ENCODE measurements at regions not wholly inside any gene's neighbourhood (a gene's known extent, or its start where the extent isn't known, plus 50 kb on each side); places are given as distances from the start of the nearest gene placed in this dataset.
"Not testable (repeated sequence)": the region's sequence is repeated elsewhere in the genome, so short reads cannot be mapped to it uniquely, and the experiment has no call there.

- Histone ChIP-seq H3K4me1 (replicated peaks) (no peaks in the 10 kb centered on the region), H3K27me3 (replicated peaks) (no peaks in the 10 kb centered on the region), H3K27ac (no peak overlapping the region), H3K36me3 (no peaks in the 10 kb centered on the region), H3K9me3 (replicated peaks) (no peaks in the 10 kb centered on the region), H3K4me3 (no peak overlapping the region)
- DNase-seq (ENCODE audit: low read depth in 1 of 2, low spot score in 2 of 2), result no peak
Observed at GRCh38 chr5:30405821-30406220, 787.7 kb upstream of the CDH6 start.

GRCh38 chr5:30401479-30402058 is 791.9 kb upstream of the CDH6 start:
- Histone ChIP-seq H3K36me3 (no peaks in the 10 kb centered on the region), H3K4me1 (replicated peaks) (no peaks in the 10 kb centered on the region), H3K27me3 (replicated peaks) (no peaks in the 10 kb centered on the region), H3K4me3 (no peak overlapping the region), H3K9me3 (replicated peaks) (no peaks in the 10 kb centered on the region), H3K27ac (no peak overlapping the region)
- DNase-seq (ENCODE audit: low read depth in 1 of 2, low spot score in 2 of 2), result no peak

- H3K9me3 ChIP-seq (replicated peaks), result no peaks in the 10 kb centered on the region
Observed at GRCh38 chr5:30398423-30398822, 795.1 kb upstream of the CDH6 start.

GRCh38 chr5:30392897-30393296 is 800.6 kb upstream of the CDH6 start:
- no peaks in the 10 kb centered on the region for H3K27me3 ChIP-seq (replicated peaks)
- H3K27ac ChIP-seq, result no peak overlapping the region
- no peaks in the 10 kb centered on the region for H3K36me3 ChIP-seq
- H3K9me3 ChIP-seq (replicated peaks), result no peaks in the 10 kb centered on the region
- no peak overlapping the region for H3K4me3 ChIP-seq
- H3K4me1 ChIP-seq (replicated peaks), result no peaks in the 10 kb centered on the region
- DNase-seq (ENCODE audit: low read depth in 1 of 2, low spot score in 2 of 2), result no peak

More at GRCh38 chr5:30398423-30398822, 795.1 kb upstream of the CDH6 start:
- H3K36me3 ChIP-seq, result no peaks in the 10 kb centered on the region
- no peak for DNase-seq (ENCODE audit: low read depth in 1 of 2, low spot score in 2 of 2)
- no peak overlapping the region for H3K27ac ChIP-seq
- H3K27me3 ChIP-seq (replicated peaks), result no peaks in the 10 kb centered on the region
- H3K4me1 ChIP-seq (replicated peaks), result no peaks in the 10 kb centered on the region
- H3K4me3 ChIP-seq, result no peak overlapping the region

GRCh38 chr5:30390095-30390494 is 803.4 kb upstream of the CDH6 start:
- Histone ChIP-seq H3K27ac (no peak overlapping the region), H3K4me3 (no peak overlapping the region), H3K36me3 (no peaks in the 10 kb centered on the region), H3K9me3 (replicated peaks) (no peaks in the 10 kb centered on the region), H3K4me1 (replicated peaks) (no peaks in the 10 kb centered on the region), H3K27me3 (replicated peaks) (no peaks in the 10 kb centered on the region)
- DNase-seq (ENCODE audit: low read depth in 1 of 2, low spot score in 2 of 2), result no peak

GRCh38 chr5:30387974-30388632 is 805.4 kb upstream of the CDH6 start:
- H3K4me3 ChIP-seq, result no peak overlapping the region
- H3K27me3 ChIP-seq (replicated peaks), result no peaks in the 10 kb centered on the region
- H3K4me1 ChIP-seq (replicated peaks), result no peaks in the 10 kb centered on the region
- H3K36me3 ChIP-seq, result no peaks in the 10 kb centered on the region
- H3K27ac ChIP-seq, result no peak overlapping the region
- no peaks in the 10 kb centered on the region for H3K9me3 ChIP-seq (replicated peaks)
- no peak for DNase-seq (ENCODE audit: low read depth in 1 of 2, low spot score in 2 of 2)

GRCh38 chr5:30385754-30386153 is 807.7 kb upstream of the CDH6 start:
- Histone ChIP-seq H3K9me3 (replicated peaks) (no peaks in the 10 kb centered on the region), H3K27ac (no peak overlapping the region), H3K27me3 (replicated peaks) (no peaks in the 10 kb centered on the region), H3K4me1 (replicated peaks) (no peaks in the 10 kb centered on the region), H3K36me3 (no peaks in the 10 kb centered on the region), H3K4me3 (no peak overlapping the region)
- DNase-seq (ENCODE audit: low read depth in 1 of 2, low spot score in 2 of 2), result no peak

- no peaks in the 10 kb centered on the region for H3K36me3 ChIP-seq
- no peak for DNase-seq (ENCODE audit: low read depth in 1 of 2, low spot score in 2 of 2)
- H3K27me3 ChIP-seq (replicated peaks), result no peaks in the 10 kb centered on the region
- H3K27ac ChIP-seq, result no peak overlapping the region
- no peaks in the 10 kb centered on the region for H3K9me3 ChIP-seq (replicated peaks)
- no peaks in the 10 kb centered on the region for H3K4me1 ChIP-seq (replicated peaks)
- no peak overlapping the region for H3K4me3 ChIP-seq
Observed at GRCh38 chr5:30384171-30384570, 809.3 kb upstream of the CDH6 start.

GRCh38 chr5:30380228-30380627 is 813.3 kb upstream of the CDH6 start:
- Histone ChIP-seq H3K27ac (no peak overlapping the region), H3K9me3 (replicated peaks) (no peaks in the 10 kb centered on the region), H3K4me3 (no peak overlapping the region), H3K4me1 (replicated peaks) (no peaks in the 10 kb centered on the region), H3K27me3 (replicated peaks) (no peaks in the 10 kb centered on the region), H3K36me3 (no peaks in the 10 kb centered on the region)
- DNase-seq (ENCODE audit: low read depth in 1 of 2, low spot score in 2 of 2), result no peak

GRCh38 chr5:30376848-30377247 is 816.6 kb upstream of the CDH6 start:
- Histone ChIP-seq H3K4me1 (replicated peaks) (no peaks in the 10 kb centered on the region), H3K36me3 (no peaks in the 10 kb centered on the region), H3K4me3 (no peak overlapping the region), H3K9me3 (replicated peaks) (no peaks in the 10 kb centered on the region), H3K27me3 (replicated peaks) (no peaks in the 10 kb centered on the region), H3K27ac (no peak overlapping the region)
- no peak for DNase-seq (ENCODE audit: low read depth in 1 of 2, low spot score in 2 of 2)

- no peaks in the 10 kb centered on the region for H3K27me3 ChIP-seq (replicated peaks)
- no peak for DNase-seq (ENCODE audit: low read depth in 1 of 2, low spot score in 2 of 2)
- H3K27ac ChIP-seq, result no peak overlapping the region
- H3K4me1 ChIP-seq (replicated peaks), result no peaks in the 10 kb centered on the region
- no peaks in the 10 kb centered on the region for H3K36me3 ChIP-seq
- H3K4me3 ChIP-seq, result no peak overlapping the region
- H3K9me3 ChIP-seq (replicated peaks), result no peaks in the 10 kb centered on the region
Observed at GRCh38 chr5:30368064-30368463, 825.4 kb upstream of the CDH6 start.

GRCh38 chr5:30365031-30365430 is 828.5 kb upstream of the CDH6 start:
- H3K27ac ChIP-seq; DNase-seq (ENCODE audit: low read depth in 1 of 2, low spot score in 2 of 2); H3K36me3 ChIP-seq; H3K4me3 ChIP-seq; H3K9me3 ChIP-seq (replicated peaks); H3K4me1 ChIP-seq (replicated peaks); H3K27me3 ChIP-seq (replicated peaks): not testable (repeated sequence)

- Histone ChIP-seq H3K9me3 (replicated peaks) (no peaks in the 10 kb centered on the region), H3K27me3 (replicated peaks) (no peaks in the 10 kb centered on the region), H3K4me3 (no peak overlapping the region), H3K27ac (no peak overlapping the region), H3K36me3 (no peaks in the 10 kb centered on the region), H3K4me1 (replicated peaks) (no peaks in the 10 kb centered on the region)
- DNase-seq (ENCODE audit: low read depth in 1 of 2, low spot score in 2 of 2), result no peak
Observed at GRCh38 chr5:30357371-30357770, 836.1 kb upstream of the CDH6 start.

GRCh38 chr5:30355675-30356074 is 837.8 kb upstream of the CDH6 start:
- no peak overlapping the region for H3K27ac ChIP-seq
- H3K27me3 ChIP-seq (replicated peaks), result no peaks in the 10 kb centered on the region
- no peaks in the 10 kb centered on the region for H3K9me3 ChIP-seq (replicated peaks)
- no peaks in the 10 kb centered on the region for H3K4me1 ChIP-seq (replicated peaks)
- no peaks in the 10 kb centered on the region for H3K36me3 ChIP-seq
- no peak overlapping the region for H3K4me3 ChIP-seq
- DNase-seq (ENCODE audit: low read depth in 1 of 2, low spot score in 2 of 2), result no peak

GRCh38 chr5:30347858-30348257 is 845.6 kb upstream of the CDH6 start:
- Histone ChIP-seq H3K27me3 (replicated peaks) (no peaks in the 10 kb centered on the region), H3K9me3 (replicated peaks) (no peaks in the 10 kb centered on the region), H3K4me3 (no peak overlapping the region), H3K4me1 (replicated peaks) (no peaks in the 10 kb centered on the region), H3K36me3 (no peaks in the 10 kb centered on the region), H3K27ac (no peak overlapping the region)
- no peak for DNase-seq (ENCODE audit: low read depth in 1 of 2, low spot score in 2 of 2)

Data from SJSA1 (cell line).